ENCODE measurements at regions not wholly inside any gene's neighbourhood (a gene's known extent, or its start where the extent isn't known, plus 50 kb on each side); places are given as distances from the start of the nearest gene placed in this dataset.
"Not testable (repeated sequence)": the region's sequence is repeated elsewhere in the genome, so short reads cannot be mapped to it uniquely, and the experiment has no call there.

DNA sequence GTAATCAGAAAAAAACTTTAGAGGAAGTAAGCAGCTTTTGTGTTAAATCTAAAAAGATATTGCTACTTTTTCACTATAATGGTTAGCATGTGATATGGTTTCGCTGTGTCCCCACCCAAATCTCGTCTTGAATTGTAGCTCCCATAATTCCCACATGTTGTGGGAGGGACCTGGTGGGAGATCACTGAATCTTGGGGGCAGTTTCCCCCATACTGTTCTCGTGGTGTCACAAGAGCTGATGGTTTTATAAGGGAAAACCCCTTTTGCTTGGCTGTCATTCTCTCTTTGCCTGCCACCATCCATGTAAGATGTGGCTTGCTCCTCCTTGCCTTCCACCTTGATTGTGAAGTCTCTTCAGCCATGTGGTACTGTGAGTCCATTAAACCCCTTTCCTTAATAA, 117.1 kb downstream of the KCNJ2 start:
- DNase-seq, result no peak

GRCh38 chr17:70288540-70289290, 119.4 kb downstream of the KCNJ2 start:
- no peak for DNase-seq

- DNase-seq, result no peak
These were observed 121.4 kb downstream of the KCNJ2 start for GRCh38 chr17:70290770-70291169.

GRCh38 chr17:70292366-70292765, 123.0 kb downstream of the KCNJ2 start:
- DNase-seq, result no peak

GRCh38 chr17:70293564-70294310, 124.4 kb downstream of the KCNJ2 start:
- not testable (repeated sequence) for DNase-seq

DNA sequence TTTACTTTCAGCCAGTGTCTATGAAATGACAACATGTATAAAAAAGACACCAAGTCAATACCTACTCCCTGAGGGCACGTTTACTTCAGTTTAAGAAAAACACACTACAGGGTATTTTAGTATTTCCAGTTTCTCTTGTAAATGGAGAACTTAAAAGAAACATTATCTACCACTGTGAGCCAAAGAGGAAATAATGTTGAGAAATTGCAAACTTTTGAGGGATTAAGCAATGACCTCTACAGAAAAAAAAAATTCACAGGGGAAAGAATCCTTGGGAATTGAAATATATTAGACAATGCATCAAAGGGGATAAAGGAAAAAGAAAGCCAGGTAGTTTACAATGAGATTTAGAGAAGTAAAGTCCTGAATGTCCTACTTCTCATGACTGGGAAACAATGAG, 126.0 kb downstream of the KCNJ2 start:
- no peak for DNase-seq

DNA sequence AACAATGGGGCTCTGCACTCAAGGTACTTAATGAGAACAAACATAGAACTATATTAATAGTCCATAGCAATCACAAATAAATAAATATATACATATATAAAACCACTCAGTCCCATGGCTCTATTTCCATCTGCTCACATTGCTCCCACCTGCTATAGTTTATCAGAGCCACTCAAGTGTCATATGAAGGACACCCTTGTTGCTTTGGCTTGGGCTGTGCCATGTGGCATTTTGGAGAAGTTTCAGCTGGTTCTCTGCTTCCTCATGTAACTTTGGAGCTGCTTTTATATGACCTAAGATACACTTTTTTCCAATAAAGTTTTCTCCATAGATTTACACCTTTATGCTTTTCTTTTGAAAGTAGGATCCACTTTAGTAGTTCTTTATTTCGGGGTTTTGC, 126.4 kb downstream of the KCNJ2 start:
- no peak for DNase-seq

DNA sequence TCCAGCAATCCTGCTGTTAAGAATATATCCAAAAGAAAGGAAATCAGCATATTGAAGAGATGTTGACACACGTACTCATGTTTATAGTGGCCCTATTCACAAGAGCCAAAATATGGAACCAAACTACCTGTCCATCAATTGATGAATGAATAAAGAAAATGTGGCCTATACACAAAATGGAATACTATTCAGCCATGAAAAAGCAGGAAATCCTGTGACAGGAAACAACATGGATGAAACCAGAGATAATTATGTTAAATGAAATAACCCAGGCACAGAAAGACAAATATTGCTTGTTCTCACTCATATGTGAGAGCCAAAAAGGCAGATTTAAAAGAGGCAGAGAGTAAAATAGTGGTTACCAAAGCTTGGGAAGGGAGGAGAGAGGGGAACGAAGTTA, 127.1 kb downstream of the KCNJ2 start:
- no peak for DNase-seq

DNA sequence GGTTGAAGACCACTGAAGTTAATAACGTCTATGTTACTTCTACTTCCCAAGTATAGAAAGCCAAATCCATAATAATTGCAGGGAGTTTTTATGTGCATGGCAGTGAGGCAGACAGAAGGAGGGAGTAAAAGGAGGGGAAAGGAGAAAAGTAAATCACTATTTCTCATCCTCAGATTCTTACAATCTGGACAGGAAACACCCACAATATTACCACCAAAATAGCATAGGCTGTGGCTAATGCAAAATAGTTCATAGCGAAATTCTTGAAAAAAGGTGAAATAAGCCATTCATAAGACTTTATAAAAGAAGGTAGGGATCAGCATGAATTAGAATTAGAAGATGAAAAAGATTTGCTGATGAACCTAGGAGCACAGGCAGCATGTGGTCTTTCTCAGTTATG, 128.1 kb downstream of the KCNJ2 start:
- no peak for DNase-seq

GRCh38 chr17:70298929-70299531, 129.7 kb downstream of the KCNJ2 start:
- no peak for DNase-seq

DNA sequence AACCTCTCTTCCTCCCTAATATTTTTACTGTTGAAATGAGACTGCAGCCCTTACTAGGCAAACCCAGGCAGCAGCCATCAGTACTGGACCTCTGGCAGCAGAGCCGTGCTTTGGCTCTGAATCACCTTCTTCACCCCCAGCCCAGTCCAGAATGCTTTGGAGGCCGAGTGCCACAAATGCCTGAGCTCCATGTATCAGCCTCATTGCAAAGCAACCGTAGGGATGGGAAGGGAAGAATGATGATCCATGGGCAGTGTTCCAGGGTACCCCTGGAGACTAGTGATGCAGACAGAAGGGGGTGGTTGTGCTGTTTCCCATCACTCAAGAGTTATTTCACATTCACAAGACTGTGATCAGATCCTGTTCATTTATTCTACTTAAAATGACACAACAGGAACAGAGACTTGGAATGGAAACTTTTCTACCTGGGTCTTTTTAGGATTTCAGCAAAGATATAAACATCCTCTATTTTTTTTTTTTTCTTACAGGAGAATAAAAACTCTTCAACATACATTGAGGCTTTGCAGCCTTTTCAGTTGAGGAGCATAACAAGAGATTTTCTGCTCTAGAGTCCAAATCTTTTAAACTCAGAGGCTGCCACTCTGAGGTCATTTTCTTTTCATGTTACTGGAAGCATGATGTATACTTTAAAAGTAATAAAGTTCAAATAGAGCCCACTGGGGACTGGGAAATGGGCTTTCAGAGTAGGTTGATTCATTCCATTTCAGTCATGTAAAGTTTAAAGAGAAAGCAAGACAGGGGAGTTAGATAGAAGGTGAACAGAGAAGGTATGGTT, 138.3 kb downstream of the KCNJ2 start:
- DNase-seq, result no peak

DNA sequence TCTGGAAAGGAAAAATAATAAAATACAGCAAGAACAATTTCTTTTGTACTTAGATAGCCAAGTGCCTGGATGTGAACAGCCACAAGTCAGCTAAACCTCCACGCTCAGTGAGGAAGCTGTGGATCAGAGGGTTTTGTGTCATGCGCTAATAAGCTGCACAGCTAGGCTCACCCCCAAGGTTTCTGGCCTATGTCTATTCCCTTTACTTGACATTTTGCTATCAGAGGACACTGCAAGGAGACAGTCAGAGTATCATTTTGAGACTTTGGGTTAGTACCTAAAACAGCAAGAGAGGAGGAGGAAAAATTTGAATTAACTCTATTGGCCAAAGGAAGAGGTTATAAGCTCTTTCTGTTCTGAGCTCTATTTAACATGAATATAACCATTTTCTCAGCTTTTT, 139.3 kb downstream of the KCNJ2 start:
- DNase-seq, result no peak

DNA sequence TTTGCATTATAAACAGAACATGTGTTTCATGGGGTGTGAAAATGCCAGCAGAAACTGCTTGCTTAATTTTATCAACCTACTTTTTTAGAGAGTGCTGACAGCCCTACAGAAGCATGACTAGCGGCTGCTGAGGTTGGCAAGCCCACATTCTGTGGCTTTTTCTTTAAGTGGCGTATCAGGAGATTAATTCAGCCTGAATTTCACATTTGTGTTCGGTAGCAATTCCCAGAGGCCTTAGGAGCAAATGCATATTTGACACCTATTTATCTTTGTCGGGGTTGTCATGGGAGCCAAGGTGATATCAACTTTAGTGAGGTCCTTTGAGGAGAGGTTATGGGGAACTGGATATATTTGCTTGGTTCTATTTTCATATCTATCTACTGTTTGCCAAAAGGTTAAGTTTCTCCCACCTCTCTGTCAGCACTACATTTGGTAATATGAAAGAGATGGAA, 140.9 kb downstream of the KCNJ2 start:
- no peak for DNase-seq

GRCh38 chr17:70313086-70313852, 143.9 kb downstream of the KCNJ2 start:
- no peak for DNase-seq

DNA sequence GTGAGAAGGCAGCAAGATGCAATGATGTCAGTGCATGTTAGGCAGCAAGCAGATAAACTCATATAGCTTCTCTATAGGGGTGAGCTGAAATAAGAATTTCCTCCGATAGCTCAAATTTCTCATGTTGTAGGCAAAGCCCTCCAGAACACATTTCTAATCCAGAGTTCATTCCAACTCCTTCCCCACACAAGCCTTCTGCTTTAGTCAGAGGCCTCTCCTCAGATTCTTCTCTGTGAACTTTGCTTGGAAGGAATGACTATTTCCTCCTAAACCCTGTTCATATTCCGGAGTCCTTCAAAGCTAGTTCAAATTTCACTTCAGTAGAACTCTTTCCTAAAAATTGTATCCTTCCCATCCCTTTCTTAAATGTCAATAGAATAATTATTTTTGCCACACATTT, 144.8 kb downstream of the KCNJ2 start:
- no peak for DNase-seq

DNA sequence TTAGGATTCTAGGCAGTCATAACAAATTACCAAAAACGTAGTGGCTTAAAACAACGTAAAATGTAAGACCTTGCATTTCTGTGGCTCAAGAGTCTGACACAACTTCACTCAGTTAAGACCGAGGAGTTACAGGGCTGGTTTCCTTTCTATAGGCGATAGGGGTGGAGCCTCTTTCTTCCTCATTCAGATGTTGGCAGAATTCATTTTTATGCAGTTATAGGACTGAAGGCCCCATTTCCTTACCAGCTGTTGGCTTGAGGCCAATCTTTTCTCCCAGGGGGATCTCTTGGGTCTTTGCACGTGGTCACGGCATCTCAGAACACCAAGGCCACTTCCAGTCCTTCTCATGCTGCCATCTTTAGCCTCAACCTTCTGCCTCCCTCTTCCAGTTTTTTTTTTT, 145.2 kb downstream of the KCNJ2 start:
- no peak for DNase-seq

GRCh38 chr17:70317421-70317820, 148.1 kb downstream of the KCNJ2 start:
- DNase-seq, result no peak

- no peak for DNase-seq
These were observed 148.7 kb downstream of the KCNJ2 start for GRCh38 chr17:70318051-70318450.

DNA sequence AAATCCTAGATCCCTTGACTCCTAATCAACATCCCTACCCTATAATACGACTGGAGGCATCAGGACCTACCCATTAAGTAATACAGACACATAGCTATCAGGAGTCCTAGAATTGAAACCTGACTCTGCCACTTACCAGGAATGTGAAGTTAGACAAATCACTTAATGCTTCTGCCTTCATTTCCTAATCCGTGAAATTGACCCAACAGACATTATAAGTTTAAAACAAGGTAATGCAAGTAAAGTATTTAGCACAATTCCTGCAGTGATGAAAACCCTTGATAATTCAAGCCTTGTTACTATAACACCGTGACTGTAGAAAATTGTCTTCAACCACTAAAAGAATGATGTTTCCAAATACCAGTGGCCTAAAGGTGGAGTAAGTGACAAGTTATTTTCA, 150.2 kb downstream of the KCNJ2 start:
- DNase-seq, result no peak

GRCh38 chr17:70320673-70321345, 151.5 kb downstream of the KCNJ2 start:
- DNase-seq, result no peak

GRCh38 chr17:70321352-70321751, 152.0 kb downstream of the KCNJ2 start:
- no peak for DNase-seq

- DNase-seq, result no peak
These were observed 153.9 kb downstream of the KCNJ2 start for GRCh38 chr17:70323269-70323668.

Data from hippocampal formation (tissue), 2 donors.